A549 (cell line): ENCODE measurements at regions not wholly inside any gene's neighbourhood (a gene's known extent, or its start where the extent isn't known, plus 50 kb on each side); places are given as distances from the start of the nearest gene placed in this dataset.

ENCODE experiments used
- CTCF ChIP-seq: fragments of >200 bp; sonication (Bioruptor Twin); formaldehyde crosslinking; IDR thresholded peaks from 3 replicates; pipeline ENCODE4 v1.5.1; 2016
- ELK1 ChIP-seq: fragments of 150-350 bp; IDR thresholded peaks from 2 replicates; pipeline ENCODE4 v1.6.1; 2014; ENCODE audit warnings: low read depth, mild to moderate bottlenecking, low read length
- EP300 ChIP-seq, 2 experiments: fragments of >200 bp; sonication (Bioruptor Twin); formaldehyde crosslinking; IDR thresholded peaks; 2 replicates in 1 of 2; 3 replicates in 1 of 2; pipeline ENCODE4 v1.6.1; 2016 to 2017
- ESRRA ChIP-seq: fragments of 150-350 bp; IDR thresholded peaks from 2 replicates; pipeline ENCODE4 v1.6.1; 2014; ENCODE audit warnings: mild to moderate bottlenecking, low read length, borderline replicate concordance
- MAX ChIP-seq: IDR thresholded peaks from 2 replicates; pipeline ENCODE4 v1.6.1; 2012
- MYC ChIP-seq: IDR thresholded peaks from 2 replicates; pipeline ENCODE4 v1.6.1; 2012; ENCODE audit warnings: mild to moderate bottlenecking, inconsistent platforms, low read length, improper control_type of control experiment, borderline replicate concordance
- POLR2A ChIP-seq: IDR thresholded peaks from 2 replicates; pipeline ENCODE4 v1.6.1; 2012; ENCODE audit warnings: mild to moderate bottlenecking, low read length
- TP53 ChIP-seq: fragments of 250-450 bp; sonication (Bioruptor Pico); IDR thresholded peaks from 2 replicates; pipeline ENCODE4 v1.5.0; 2021; ENCODE audit warnings: mild to moderate bottlenecking, moderate library complexity
- USF2 ChIP-seq: fragments of 450-650 bp; IDR thresholded peaks from 2 replicates; pipeline ENCODE4 v1.6.1; 2014; ENCODE audit warnings: antibody characterized with exemption
- ZSCAN20 ChIP-seq: fragments of 250-450 bp; sonication (Bioruptor Pico); IDR thresholded peaks from 2 replicates; pipeline ENCODE4 v1.8.0; 2022; ENCODE audit warnings: mild to moderate bottlenecking, moderate library complexity

- no peak for TF ChIP-seq EP300 (IDR thresholded peaks at IDR 0.05)
- no peak for TF ChIP-seq CTCF
- no peak for TF ChIP-seq POLR2A
- TF ChIP-seq TP53, result no peak
- TF ChIP-seq MYC, result no peak
- TF ChIP-seq ELK1, result no peak
- TF ChIP-seq MAX, result no peak
- TF ChIP-seq ZSCAN20 (CRISPR knock-in tag), result no peak
- no peak for TF ChIP-seq ESRRA
- TF ChIP-seq USF2, result no peak
Measured at GRCh38 chr13:107422421-107422820, 792.9 kb downstream of the LIG4 start.
